ENCODE measurements at regions not wholly inside any gene's neighbourhood (a gene's known extent, or its start where the extent isn't known, plus 50 kb on each side); places are given as distances from the start of the nearest gene placed in this dataset.
"Not testable (repeated sequence)": the region's sequence is repeated elsewhere in the genome, so short reads cannot be mapped to it uniquely, and the experiment has no call there.

DNA sequence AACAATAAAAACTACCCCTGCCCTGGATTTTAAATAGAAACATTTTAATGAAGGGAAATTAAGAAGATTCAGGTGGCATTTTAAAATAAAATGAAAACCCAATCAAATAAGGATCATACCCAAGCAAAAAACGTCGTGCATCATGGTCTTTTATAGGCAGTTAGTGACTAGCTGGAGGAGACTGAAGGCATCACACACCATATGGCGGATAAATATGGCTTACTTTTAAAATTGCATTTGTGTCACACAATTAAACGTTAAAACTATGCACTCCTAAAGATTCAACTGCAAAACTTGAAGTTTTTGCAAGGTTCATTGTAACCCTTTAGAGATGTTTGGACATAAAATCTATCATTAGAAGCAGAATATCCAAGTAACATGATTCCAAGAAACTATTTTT is 200.1 kb upstream of the NRG3 start:
- no peak for DNase-seq

DNA sequence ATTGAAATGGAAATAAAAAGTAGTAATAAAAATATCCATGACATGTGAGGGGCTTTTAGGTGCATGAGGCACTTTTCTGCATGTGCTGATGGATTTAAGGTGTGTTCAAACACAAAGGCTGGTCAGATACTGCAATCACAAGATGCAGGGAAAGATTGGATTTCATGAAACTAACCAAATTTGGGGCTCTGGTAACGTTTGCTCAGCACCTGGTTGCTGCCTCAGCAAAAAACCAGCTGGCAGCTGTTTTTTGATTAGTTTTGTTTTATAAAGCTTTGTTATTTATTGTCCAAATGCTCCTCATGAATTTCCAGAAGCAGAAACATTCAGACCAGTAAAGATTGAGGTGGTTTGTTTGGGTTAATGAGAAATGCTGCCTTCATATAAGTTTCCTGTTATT is 195.7 kb upstream of the NRG3 start:
- DNase-seq = no peak

DNA sequence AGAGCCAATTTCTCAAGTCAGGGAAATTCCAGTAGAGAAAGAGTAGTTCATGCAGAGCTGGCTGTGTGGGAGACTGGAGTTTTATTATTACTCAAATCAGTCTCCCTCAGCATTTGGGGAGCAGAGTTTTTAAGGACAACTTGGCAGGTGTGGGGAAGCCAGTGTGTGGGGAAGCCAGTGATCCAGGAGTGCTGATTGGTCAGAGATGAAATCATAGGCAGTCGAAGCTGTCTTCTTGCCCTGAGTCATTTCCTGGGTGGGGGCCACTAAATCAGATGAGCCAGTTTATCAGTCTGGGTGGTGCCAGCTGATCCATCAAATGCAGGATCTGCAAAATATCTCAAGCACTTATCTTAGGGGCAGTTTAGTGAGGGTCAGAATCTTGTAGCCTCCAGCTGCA is 194.6 kb upstream of the NRG3 start:
- DNase-seq = no peak

DNA sequence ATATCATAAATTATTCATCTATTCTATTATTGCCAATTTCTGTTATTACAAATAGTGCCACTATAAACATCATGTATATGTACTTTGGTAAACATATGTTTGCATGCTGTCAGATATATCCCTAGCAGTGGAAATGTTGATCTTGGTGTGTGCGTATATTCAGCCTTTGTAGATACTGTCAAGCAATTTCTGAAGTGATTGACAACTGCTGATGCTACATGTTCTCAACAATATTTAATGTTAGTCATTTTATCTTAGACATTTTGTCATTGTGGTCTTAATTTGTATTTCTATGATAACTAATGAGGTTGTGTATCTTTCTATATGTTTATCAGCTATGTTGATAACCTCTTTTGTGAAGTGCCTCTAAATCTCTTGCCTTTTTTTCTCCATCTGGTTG is 186.5 kb upstream of the NRG3 start:
- no peak for DNase-seq

DNA sequence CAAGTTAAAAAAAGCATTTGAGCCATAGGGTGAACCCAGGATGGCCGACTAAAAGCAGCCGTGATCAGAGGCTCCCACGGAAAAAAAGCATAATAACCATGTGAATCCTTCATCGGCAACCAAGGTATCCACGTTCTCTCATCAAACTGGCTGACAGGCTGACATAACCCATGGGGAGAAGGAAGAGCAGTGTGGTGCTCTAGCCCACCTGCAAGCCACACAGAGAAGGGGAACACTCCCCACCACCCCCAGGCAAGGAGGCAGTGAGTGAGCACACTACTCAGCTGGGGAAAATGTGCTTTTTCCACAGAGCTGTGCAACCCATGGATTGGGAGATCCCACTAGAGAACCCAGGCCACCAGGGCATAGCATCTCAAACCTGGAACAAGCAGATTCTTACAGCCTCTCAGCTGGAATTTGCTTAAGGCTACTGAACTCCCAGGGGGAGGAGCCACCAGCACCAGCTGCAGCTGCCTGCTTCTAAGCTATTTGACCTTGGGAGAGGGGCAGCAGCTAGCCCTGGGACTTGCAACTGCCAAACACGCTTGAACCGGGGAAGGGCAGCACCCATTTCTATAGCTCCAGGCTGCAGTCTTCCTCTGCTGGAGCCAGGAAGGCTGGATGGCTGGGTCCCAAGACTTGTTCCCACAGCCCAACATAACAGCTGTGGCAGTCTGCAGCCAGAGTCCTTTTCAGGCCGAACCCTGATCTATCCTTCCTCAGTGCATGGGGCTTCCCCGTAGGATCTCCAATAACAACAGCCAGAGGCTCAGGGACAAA is 178.2 kb upstream of the NRG3 start:
- DNase-seq = no peak

DNA sequence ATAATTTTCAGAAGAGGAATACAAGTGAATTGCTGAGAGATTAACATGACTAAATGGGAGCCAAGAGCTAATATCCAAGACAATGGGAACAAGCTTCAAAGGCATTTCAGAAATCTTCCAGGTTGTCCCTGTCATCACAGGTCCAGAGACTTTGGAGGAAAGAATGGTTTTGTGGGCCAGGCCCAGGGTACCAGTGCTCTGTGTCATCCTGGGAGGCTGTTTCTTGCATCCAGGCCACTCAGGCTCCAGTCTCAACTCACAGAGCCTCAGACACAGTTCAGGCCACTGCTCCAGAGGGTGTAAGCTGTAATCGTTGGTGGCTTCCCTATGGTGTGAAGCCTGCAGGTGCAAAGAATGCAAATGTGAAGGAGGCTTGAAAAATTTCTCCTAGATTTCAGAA is 170.4 kb upstream of the NRG3 start:
- no peak for DNase-seq

DNA sequence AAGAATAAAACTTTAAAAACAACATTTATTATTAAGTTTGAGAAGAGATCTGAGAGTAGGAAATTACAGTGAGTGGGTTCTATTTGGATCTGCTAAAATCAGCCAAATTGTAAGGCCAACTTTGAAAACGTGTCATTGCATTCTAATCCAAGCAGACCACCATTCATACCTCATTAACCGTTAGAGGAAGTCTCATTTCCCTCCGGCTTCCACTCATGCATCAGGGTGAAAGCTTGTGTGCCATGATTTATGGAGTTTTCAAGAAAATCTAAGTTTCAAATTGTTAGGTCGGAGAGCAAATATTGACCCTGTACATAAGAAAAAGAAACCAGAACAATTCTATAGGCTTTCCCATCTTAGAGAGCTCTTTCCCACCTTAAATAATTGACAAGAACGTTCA is 166.6 kb upstream of the NRG3 start:
- DNase-seq = no peak

DNA sequence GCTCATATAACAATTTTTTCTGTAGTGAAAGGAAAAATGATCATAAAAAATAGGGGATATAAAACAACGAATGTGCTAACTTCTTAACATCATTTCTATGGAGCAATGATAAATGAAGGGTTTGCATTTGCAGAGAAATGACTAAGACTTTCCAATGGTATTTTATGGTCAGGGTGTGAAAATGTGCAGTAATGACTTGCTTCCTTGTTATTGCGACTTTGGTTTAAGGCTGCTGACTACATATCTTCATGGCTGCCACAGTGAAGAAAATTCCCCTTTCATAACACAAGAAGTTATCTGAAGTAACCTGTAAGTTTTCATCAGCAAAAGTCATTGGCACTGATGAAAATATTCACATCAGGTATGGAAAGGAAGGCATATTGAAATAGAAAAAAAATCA is 166.1 kb upstream of the NRG3 start:
- no peak for DNase-seq

DNA sequence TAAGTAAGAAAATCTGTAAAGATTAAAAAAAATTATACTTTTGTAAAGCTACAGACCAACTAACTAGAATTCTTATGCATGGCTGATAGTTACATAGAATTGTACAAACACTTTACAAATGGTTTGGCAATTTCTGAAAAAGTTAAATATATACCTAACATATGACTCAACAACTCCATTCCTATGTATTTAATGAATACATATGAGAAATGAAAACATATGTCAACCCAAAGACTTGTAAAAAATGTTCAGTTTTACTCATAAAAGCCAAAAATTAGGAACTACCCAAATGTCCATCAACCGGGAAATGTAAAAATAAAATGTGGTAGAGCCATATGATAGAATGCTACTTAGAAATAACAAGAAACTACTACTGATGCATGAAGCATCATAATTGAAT is 152.6 kb upstream of the NRG3 start:
- no peak for DNase-seq

DNA sequence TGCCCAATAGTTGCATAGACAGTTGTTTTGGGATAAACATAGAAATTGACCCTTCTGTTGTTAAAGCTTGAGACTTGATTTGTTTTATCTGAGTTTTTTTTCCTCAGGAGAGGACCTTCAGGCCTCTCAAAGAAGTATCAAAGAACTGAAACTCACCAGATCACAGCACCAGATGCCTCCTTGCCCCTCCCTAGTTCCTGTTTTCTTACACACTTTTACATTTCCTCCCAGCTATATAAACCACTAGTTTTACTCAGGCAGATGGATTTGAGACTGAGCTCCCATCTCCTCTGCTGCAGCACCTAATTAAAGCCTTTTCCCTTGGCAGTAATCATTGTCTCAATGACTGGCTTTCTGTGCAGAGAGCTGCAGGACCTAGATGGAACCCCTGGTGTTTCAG is 150.6 kb upstream of the NRG3 start:
- no peak for DNase-seq

DNA sequence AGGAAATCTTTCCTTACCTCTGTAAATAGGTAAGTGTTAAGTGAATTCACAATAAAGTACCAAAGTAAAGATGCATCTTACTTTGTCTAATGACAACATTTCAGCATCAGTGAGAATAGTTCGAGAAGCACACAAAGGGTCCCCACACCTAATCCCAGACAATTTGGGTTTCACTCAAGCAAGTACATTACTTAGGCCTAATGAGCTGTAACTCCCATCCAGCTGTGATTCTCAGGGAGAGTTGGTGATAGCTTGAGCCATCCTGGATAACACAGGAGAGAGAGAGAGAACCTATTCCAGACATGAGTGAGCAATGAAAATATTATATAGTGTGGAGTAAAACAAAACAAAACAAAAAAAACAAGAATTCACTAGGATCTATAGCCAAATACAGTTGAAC is 149.1 kb upstream of the NRG3 start:
- no peak for DNase-seq

DNA sequence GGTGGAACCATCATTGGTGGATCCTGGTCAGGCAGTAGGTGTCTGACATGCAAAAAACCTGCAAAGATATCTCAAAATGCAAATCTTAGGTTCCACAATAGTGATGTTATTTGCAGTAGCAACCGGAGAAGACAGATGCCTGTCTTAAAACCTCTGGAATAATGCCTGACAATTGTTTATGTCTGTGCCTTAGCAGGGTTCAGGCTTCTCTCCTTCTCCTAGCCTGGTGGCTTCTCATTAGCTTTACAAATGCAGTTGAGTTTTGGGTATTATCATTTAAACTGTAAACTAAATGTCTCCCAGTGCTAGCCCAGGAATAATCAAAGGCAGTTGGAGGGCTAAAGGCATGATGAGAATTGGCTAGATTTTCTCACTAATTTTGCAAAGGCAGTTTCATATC is 146.3 kb upstream of the NRG3 start:
- no peak for DNase-seq

DNA sequence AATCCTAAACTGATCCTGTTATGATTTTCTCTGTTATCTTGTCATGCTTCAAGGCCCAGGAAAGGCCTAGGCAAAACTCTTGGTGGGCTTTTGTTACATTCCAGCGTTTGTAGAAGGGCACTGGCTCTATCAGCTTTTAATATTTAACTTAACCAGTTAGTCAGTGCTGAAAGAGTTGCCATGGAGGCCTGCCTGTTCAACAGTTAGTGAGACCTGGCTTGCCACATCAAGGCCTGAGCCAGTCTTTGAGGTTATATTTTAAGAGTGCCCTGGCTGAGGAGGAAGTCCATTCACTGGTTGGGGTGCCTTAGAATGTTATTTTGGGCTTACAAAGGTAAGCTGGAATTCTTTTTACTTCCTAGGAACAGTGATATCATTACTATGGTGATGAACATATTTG is 144.1 kb upstream of the NRG3 start:
- DNase-seq = no peak

DNA sequence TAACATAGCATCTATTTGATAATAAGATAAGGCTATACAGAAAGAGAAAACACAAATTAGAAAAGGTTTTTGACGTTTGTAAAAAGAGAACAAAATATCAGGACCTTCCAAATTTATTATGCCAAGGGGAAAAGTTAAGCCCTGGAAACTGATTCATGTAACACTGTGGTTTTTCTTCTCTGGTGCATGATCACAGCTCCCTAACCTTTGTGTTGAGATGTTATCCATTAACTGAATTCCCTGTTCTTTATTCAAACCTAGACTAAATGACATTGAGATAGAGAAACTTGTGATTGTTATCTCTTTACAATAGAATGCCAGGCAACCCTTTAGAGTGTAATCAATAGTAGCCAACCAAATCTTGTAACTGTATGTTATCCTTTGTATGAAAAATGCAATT is 141.5 kb upstream of the NRG3 start:
- DNase-seq = no peak

DNA sequence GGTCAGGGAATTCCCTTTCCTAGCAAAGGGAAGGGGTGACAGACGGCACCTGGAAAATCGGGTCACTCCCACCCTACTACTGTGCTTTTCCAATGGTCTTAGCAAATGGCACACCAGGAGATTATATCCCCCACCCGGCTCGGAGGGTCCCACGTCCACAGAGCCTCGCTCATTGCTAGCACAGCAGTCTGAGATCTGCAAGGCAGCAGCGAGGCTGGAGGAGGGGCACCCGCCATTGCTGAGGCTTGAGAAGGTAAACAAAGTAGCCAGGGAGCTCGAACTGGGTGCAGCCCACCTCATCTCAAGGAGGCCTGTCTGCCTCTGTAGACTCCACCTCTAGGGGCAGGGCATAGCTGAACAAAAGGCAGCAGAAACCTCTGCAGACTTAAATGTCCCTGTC is 139.8 kb upstream of the NRG3 start:
- DNase-seq = not testable (repeated sequence)

DNA sequence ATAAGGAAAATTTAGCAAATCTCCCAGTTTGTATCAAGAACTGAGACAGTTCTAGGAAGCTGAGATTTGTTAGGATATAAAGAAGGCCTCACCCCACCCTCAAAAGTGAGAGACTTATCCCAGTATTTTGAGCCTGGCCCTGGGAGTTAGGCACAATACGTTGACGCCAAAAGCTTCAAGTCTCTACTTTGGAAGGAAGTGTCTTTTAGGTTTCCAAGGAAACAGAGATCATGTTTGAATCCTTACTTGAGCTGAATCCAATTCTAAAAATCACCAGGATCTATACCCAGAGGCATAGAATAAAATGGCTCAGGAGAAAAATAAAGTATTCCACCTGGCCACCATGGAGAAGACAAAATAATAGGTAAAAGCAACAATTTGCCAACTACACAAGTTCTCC is 115.9 kb upstream of the NRG3 start:
- DNase-seq = no peak

DNA sequence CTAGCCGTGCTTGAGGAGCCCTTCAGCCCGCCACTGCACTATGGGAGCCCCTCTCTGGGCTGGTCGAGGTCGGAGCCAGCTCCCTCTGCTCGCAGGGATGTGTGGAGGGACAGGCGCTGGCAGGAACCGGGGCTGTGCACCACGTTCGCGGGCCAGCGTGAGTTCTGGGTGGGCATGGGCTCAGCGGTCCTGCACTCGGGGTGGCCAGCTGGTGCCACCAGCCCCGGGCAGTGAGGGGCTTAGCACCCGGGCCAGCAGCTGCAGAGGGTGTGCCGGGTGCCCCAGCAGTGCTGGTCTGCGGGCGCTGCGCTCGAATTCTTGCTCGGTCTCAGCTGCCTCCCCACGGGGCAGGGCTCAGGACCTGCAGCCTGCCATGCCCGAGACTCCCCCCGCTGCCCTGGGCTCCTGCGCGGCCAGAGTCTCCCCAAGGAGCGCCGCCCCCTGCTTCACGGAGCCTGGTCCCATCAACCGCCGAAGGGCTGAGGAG is 90.8 kb upstream of the NRG3 start:
- no peak for DNase-seq

DNA sequence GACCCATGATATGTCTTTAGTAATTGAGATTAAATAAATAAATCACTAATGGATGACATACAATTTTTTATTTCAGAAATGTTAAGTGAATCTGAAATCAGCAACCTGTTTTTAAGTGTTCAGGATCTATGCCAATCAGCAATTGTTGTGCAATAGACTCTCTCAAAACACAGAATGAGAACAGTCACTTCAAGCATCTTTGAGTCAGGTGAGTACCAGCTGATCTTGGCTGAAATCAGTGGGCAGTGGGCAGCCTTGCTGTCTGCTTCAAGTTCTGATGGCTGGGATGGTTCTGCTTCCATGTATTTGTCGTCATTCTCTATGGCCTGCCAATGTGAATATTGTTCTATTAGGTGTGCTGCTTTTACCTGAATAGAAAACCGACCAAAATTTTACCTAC is 82.3 kb upstream of the NRG3 start:
- DNase-seq = no peak

DNA sequence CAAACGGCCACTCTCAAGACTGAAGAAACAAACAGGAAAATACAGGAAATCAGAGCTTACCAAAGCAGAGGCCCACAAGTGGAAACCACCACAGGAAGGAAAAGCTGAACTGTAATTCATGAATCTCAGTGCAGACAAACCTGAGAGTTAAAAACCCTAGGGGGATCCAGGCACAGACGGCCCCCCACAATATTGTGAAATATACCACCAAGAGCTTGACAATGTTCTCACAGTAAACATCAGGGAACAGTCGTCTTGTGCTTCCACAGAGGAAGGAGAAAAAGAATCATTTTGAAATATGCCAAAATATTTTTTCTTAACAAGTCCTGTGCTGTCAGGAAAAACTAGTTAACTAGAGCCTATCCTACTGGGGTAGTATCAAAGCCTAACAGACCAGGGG is 68.2 kb upstream of the NRG3 start:
- DNase-seq = no peak

DNA sequence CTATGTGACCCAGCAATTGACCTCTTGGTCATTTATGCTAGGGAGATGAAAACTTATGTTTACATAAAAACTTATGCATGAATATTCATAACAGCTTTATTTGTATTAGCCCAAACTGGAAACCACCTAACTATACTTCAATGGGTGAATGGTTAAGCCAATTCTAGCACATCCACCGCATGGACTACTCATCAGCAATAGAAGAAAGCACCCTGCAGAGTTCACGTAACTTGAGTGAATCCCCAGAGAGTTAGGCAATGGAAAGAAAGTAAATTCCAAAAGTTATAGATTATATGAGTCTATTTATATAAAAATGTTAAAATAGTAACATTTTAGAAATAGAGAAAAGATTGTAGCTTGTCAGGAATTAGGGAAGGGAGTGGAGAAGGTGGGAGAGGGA is 60.2 kb upstream of the NRG3 start:
- DNase-seq = no peak

DNA sequence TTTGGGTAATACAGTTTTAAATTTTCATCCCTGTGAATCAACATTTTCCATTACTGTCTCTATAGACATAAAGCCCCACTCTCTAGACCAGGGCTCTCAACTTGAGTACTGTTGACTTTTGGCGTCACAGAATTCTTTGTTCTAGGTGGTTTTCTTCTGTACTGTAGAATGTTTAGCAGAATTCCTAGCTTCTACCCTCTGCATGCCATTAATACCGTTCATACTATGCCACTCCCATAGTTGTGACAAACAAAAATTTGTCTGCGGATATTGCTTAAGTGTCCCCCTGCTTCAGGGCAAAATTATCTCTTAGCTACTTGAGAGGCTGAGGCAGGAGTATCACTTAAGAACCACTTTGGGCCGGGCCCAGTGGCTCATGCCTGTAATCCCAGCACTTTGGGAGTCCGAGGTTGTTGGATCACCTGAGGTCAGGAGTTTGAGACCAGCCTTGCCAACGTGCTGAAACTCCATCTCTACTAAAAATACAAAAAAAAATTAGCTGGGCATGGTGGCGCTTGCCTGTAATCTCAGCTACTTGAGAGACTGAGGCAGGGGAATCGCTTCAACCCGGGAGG is 57.3 kb upstream of the NRG3 start:
- DNase-seq = no peak

DNA sequence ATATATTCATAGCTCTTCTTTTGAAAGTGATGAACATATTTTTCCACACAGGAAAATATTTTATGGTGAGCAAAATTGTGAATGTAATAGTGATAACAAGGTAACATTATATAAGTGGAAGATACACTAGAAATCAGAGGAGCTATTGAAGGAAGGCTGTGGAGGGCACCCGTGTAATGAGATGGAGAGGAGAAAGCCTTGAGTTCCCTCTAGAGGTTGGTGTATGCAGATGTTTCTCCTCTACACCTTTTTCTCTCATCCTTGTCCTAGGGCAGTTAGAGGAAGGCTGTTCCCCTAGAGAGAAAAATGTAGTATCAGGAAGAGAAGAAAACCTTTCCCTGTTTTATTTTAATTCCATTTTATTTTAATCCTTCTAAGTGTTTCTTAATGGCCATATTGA is 54.6 kb upstream of the NRG3 start:
- DNase-seq = no peak
